B cell (primary cell): ENCODE measurements at regions not wholly inside any gene's neighbourhood (a gene's known extent, or its start where the extent isn't known, plus 50 kb on each side); places are given as distances from the start of the nearest gene placed in this dataset.

Source experiments
- CTCF ChIP-seq: fragments of 200-600 bp; IDR thresholded peaks from one replicate; pipeline ENCODE4 v1.8.0; 2022; ENCODE audit warnings: antibody characterized with exemption, mild to moderate bottlenecking
- EZH2 ChIP-seq: IDR thresholded peaks from 2 replicates; pipeline ENCODE4 v1.6.1; 2012; ENCODE audit warnings: borderline replicate concordance, low read depth, mild to moderate bottlenecking, moderate library complexity, low read length; ENCODE audit not compliant: insufficient read depth, poor library complexity, severe bottlenecking

- TF ChIP-seq CTCF (no peak), EZH2 (no peak)
These were observed 74.6 kb upstream of the RTL6 start for GRCh38 chr22:44572414-44573207.
